Gastrocnemius medialis (tissue), 4 donors: ENCODE measurements at regions not wholly inside any gene's neighbourhood (a gene's known extent, or its start where the extent isn't known, plus 50 kb on each side); places are given as distances from the start of the nearest gene placed in this dataset.

Experiments used
- CTCF ChIP-seq, 5 experiments: fragments of 450-650 bp in 3 of 5; fragments of 200-600 bp in 2 of 5; sonication (generic) in 2 of 5; IDR thresholded peaks in 4 of 5; conservative IDR thresholded peaks in 1 of 5; 1 replicate in 4 of 5; 2 replicates in 1 of 5; pipeline ENCODE4 v1.5.1; 2016 to 2019; ENCODE audit warnings: antibody characterized with exemption in 5 of 5, mild to moderate bottlenecking in 3 of 5, moderate library complexity in 3 of 5
- POLR2A ChIP-seq, 2 donors: fragments of 450-650 bp; IDR thresholded peaks; one replicate each; pipeline ENCODE4 v1.6.1; 2017; ENCODE audit warnings: antibody characterized with exemption in 2 of 2, mild to moderate bottlenecking in 2 of 2, moderate library complexity in 2 of 2

- TF ChIP-seq POLR2A (IDR thresholded peaks at IDR 0.05) (no peak), CTCF (IDR thresholded peaks at IDR 0.05 in 4 of 5, conservative IDR thresholded peaks at IDR 0.05 in 1 of 5) (no peak)
Observed at GRCh38 chr10:128560406-128560805, 434.2 kb upstream of the MKI67 start.
